NCI-H128 (cell line): ENCODE measurements at regions not wholly inside any gene's neighbourhood (a gene's known extent, or its start where the extent isn't known, plus 50 kb on each side); places are given as distances from the start of the nearest gene placed in this dataset.

Source experiments
- DNase-seq: peaks from one replicate; lab custom pipeline; 2025; ENCODE audit not compliant: unreplicated experiment; lab: John Stamatoyannopoulos, UW

GRCh38 chr1:10962483-10962882 lies 50.0 kb upstream of the TARDBP start:
- DNase-seq, result peak; percentile 80
